ENCODE measurements at regions not wholly inside any gene's neighbourhood (a gene's known extent, or its start where the extent isn't known, plus 50 kb on each side); places are given as distances from the start of the nearest gene placed in this dataset.
"Not testable (repeated sequence)": the region's sequence is repeated elsewhere in the genome, so short reads cannot be mapped to it uniquely, and the experiment has no call there.

DNA sequence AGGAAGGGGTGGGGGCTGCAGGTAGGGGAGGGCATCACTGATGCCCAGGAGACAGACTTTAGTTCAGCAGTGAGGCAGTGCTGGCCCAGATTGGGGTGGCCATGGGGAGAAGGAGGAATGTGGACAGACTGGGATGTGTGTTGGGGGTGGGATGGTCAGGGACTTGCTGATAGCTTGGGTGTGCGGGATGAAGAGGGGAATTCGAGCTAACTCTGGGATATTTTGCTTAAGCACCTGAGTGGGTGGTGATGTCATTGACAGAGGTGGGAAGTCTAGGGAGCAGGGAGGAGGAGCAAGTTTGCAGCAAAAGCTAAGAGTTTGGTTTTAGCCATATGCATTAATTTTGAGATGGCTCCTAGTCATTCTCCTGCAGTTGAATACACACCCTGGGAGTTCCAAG lies 207.5 kb downstream of the RPLP1 start:
- no peak for DNase-seq

DNA sequence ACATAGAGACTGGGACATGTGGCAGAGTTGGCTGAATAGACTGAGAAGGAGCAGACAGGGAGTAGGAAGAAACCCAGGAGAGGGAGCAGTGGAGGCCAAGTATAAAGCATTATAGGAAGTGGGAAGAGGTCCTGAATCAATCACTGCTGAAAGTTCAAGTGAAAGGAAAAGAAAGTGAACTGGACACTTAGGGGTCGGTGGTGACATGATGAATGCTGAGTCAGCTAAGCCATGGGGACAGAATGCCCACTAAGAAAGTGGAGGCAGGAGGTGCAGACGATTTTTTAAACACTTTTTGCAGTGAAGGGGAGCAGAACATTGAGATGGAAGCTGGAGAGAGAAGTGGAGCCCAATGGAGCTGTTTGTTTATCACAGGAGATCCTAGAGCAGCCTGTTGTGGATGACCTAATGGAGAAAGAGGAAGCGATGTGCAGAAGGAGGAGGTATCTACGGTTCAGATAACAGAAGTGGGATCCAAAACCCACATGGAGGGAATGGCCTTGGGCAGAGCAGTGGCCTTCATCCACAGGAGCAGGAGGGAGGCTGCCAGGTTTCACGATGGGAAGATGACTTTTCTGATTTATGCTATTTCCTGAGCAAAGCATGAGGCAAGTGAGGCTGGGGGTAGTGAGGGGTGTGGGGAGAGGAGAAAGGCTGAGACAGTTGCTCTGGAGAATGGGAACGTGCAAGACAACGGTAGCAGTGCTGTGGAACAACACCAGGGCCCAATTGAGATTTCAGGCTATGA lies 208.2 kb downstream of the RPLP1 start:
- no peak for DNase-seq

DNA sequence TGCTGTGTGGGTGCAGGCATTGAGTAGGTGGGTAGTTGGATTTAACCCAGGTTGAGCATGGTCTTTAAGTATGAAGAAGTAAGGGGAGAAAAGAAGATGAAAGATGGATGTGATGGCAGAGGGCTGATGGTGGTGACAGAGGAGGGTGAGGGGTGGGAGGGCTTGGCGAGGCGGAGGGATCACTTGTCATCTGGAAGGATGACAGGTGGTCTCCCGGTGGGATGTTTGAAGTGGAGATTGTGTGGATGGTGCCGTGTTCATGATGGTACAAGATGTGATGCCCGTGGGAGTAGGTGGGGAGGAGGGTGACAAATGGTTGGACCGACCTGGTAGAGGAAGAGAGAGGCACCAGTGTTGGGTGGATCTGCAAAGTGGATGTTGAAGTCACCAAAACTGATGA lies 208.8 kb downstream of the RPLP1 start:
- no peak for DNase-seq

DNA sequence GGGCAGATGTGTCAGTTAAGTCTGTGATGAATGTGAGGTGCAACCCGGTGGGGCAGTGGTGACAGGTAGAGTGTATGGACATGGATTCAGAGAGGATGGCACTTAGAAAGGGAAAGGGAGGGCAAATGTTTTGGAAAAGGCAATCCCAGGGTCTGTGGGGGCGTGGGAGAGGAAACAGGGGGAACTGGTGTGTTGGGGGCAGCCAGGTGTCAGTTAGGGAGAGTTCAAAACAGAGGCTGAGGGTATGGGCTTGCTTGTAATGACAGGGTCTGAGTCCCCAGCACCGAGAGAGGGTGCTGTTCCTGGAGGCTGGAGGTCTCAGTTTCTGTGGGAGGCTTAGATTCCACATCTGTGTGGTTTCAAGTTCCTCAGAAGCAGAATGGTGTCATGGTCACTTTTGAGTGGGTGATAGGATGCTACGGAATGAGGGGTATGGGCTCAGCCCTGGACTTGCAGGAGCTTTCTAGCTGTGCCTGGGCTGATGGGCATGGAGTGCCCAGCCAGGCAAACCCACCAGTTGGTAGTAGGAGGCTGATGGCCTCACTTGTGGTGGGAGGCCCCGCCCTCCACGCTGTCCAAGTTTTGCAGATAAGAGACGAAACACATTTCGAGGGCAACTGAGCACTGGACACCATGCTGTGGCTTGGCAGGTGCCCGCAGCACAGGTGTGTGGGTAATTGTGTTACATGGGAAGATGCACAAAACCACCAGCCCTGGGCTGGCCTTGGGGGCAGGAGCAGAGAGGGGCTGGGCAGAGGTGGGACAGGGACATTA lies 209.4 kb downstream of the RPLP1 start:
- no peak for DNase-seq

DNA sequence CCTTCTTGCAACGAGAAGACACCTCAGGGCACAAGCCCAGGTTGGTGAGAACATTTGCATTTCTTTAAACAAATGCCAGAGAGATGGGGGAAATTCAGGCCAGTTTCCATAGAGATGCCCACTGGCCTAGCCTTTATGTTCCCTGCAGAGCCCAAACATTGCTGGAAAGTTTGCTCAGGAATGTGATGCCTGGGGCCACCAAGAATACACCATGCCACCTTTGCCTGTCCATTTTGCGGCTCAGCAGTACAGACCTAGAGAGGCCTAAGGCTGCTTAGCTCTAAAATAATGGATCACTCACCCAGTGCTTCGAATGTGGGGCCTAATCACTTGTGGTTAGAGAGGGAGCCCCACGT lies 210.0 kb downstream of the RPLP1 start:
- DNase-seq: no peak

DNA sequence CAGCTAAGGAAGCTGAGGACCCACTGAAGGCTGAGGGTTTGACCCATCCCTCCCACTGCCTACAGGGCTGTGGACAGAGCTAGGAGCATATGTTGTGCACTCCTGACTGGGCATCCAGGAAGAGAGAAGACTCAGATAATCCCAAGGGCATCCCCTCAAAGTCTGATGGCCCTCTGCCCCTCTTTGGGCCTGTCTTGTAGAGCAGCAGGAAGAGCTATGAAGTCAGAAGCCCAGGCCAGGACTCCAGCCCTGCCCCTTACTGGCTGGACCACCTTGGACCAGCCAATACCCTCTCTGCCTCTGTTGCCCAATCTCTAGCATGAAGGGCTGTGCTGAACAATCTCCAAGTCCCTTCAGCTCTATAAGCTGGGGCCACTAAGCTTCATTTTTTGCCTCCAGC lies 210.8 kb downstream of the RPLP1 start:
- no peak for DNase-seq

DNA sequence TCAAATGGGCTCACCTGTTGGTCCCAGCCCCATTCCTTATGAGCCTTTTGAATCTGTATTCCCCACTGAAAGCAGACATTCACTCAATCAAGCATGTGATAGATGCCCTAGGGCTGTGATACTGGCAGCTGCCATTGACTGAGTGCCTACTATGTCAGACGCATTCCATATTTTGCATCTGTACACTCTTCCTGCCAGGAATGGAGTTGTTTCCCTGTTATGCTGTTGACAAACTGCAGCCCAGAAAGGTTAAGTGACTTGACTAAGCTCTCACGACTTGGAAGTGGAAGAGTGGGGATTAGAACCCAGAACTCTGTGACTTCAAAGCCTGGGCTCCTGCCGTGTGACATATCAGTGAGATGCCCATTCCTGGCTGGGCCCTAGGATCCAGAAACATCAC lies 211.4 kb downstream of the RPLP1 start:
- DNase-seq: no peak

DNA sequence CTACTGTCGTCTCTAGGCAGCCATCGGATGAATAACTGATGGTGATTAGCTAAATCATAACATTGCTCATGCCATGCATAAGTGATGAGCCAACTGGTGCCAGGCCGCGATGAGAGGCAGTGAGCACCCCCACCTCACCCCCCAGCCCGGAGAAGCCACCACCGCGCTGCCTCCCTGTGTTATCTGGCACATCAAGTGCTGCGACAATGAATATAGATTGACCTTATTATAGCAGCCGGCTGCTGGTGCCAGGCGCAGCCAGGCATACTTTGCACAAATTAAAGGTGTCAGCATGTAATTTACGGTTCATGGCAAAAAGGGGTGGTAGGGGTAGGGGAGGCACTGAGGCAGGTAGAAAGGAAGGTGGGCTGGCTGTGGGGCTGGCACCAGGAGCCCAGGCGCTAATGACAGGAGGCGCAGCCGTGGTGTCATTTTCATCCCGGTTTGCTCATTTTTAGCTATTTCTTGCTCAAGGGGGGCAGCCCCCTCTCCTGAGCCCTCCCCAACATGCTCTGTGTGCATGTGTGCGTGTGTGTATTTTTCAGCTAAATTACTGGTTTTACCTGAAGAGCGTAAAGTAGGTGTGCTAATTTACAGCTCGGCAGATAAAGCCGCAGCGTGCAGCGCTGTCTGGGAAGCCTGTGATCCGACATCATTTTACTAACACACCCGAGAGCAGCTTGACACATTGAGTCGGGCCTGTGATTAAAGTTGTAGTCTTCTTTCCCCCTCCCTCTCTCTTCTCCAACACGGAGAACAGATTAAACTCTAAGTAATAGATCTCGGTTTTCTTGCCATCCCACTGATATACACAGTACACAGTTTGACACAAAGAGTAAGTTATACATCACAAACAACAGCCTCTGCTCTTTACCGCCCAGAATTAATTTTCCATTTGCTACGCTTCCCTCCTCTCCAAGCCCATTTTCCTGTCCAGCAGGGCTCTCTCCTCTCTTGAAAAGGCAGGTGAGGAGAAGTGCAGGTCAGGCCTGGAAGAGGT lies 212.3 kb downstream of the RPLP1 start:
- peak; percentile 94 for DNase-seq

DNA sequence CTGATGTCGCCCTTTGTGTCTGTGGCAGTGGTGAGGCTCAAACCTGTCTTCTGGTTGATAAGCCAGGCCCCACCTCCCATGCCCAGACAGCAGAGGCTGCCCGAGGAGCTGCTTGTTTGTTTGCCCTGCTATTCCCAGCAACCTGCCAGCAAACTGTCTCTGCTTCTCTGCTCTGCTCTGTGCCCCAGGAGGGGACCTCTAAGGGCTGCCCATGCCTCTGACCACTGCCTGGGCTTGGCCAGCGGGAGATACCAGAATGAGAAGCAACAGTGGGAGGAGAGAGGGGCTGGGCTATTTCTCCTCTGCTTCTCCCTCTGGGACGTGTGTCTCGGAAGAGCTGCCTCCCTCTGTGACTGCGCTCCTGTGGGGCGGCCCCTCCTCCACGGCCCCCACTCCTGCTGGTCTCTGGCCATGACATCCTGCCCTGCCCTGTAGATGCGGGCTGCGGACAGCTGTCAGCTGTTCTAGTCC lies 213.1 kb downstream of the RPLP1 start:
- DNase-seq: no peak

DNA sequence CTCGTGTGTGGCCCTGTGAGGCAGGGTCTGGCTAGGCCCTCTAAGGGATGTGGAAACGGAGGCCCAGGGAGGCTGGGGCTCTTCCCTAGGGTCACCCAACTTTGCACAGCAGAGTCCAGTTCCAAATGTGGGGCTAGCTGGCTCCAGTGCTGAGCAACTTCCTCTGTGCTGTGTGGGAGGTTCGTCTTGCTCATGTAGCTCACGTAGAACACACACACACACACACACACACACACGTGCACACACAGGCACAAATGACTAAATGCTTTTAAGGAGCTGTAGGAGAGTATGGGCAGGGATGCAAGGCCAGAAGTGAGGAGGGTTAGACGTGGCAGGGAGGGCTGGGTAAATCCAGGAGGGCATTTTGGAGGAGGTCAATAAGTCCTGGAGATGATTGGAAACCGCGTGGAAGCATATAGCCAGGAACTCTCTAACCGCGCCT lies 213.8 kb downstream of the RPLP1 start:
- no peak for DNase-seq

DNA sequence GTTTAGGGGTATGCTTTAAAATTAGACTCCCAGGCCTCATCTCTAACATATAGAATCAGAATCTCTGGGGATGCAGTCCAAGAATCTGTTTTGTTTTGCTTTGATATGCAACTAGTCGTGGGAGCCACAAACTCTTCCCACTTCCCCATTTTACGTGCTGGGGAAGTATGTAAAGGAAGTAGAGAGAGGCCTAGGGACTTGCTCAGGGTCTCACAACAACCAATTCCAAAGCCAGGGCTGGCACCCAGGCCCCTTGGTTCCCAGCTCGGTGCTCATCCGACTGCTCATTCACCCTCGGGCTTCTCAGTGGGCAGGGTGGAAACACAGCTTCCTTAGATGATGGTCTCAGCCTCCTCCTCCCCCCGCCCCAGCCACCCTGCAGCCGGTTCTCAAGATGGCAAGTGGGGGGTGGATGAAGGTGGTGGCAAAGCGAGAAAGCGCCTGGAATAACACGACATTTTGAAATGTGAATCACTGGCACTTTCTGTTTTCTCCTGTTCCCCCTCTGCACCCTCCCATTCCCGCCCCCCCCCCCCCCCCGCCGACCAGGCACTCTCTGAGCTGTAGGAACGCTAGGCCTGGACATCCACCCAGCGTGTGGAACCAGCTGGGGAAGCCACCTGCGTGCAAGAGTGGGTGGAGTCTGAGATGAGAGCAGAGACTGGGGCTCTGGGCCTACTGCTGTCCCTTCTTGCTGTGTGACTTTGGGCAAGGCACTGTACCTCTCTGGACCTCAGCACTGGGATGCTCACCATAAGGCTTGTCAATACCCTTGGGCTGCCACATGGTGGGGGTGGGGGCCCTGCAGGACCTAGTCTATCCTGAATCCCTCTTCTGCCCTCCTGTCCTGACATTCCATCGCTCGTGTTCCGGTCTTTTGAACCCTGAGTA lies 214.5 kb downstream of the RPLP1 start:
- no peak for DNase-seq

DNA sequence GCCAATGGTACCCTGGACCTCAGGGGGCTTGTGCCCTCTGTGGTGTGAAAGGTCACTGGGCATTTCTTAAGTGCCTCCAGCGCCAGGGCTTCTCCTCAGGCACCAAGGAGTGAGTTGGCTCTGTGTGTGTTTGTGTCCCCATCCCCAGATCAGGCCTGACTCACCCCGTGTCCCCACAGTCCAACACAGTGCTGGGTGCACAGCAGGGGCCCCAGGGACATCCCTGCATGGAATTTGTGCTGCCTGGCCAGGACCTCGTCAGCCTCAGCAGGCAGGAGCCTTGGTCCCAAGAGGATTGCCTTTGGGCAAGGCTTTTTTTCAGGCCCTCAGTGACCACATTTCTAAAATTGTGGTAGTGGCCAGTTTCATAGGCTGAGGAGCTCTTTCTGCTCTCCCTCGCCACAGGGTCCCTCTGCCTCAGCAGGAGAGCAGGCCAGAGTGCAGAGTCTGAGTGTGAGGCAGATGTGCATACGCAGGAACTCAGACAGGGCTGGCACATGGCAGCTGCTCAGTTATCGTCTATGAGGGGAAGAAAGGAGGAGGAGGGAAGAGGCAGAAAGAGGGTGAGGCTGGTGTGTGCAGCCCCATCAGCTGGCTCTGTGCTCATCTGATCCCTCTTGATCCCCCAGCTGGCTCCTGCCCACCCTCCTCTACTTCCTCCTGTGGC lies 215.6 kb downstream of the RPLP1 start:
- no peak for DNase-seq

DNA sequence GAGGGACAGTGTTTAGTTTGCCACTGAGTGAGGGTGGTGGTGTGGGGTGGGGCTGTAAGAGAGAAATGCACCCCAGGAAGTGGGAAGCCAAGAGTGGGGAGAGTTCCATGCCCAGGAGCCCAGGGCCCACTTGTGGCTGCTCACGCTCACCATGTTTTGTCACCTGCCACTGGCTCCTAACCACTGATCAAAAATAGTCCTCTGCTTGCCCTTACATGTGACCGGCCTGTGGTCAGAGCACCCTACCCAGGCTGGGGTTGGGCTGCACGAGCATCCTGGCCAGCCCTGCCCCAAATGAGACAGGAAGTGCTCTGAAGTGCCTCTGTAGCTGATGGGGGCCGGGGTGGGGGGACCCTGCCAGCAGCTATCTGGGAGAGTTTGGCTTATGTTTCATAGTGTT lies 216.3 kb downstream of the RPLP1 start:
- no peak for DNase-seq

DNA sequence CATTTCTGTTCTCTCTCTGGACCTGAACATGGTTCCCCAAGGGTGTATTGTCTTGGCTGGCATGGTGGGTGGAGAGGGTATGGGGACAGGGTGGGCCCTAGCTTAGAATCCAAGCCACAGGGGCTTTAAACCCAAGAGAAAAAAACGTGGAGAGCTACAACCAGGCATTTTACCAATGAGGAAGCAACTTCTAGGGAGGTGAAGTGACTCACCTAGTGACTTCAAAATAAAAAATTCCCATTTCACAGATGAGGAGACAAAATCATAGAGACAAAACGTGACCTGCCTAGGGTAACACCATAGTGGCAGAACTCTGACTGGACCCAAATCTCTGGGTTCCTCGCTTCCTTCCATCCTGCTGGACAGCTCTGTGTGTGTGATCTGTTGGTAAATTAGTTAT lies 216.8 kb downstream of the RPLP1 start:
- no peak for DNase-seq

DNA sequence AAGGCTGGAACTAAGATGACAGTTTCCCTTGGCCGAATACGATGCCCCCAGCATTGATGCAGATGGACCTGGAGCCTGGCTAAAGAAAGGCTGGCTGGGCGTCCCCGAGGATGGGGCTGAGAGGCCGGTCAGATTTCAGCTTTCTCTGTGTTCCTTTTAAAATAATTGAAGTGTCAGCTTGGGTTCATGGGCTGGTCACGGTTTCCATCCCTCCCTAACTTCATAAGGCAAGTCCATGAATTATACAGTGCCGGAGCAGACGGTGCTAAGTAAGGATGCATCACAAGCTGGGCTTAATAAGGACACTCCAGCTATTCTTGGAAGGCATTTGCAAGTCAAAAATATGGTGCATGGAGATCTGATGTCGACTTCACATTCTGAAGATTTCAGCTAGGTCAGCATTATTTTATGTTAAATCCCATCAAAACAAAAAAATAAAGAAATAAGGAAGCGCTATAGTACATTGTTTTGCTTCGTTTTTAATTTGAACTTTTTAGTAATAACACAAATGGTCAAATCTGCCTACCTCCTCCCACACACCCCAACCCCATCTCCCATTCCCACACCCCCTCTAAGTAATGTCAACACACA lies 220.8 kb downstream of the RPLP1 start:
- DNase-seq: no peak

DNA sequence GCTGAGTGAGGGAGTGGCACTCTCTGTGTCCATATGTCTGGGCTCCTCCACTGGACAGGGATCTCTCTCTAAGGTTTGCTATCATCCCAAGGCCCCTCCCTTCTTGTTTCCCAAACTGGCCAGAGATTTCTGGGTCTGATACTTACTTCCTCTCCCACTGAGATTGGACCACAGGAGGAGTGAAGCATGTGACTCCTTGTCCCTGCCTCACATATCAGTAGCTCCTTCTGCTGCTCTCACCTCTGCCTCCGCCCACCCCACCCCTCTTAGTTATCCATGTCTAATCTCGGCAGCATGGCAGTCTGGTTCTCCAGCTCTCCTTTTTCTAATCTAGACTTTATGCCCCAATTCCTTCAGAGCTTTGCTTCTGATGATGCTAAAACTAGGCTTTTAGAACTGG lies 223.1 kb downstream of the RPLP1 start:
- no peak for DNase-seq

DNA sequence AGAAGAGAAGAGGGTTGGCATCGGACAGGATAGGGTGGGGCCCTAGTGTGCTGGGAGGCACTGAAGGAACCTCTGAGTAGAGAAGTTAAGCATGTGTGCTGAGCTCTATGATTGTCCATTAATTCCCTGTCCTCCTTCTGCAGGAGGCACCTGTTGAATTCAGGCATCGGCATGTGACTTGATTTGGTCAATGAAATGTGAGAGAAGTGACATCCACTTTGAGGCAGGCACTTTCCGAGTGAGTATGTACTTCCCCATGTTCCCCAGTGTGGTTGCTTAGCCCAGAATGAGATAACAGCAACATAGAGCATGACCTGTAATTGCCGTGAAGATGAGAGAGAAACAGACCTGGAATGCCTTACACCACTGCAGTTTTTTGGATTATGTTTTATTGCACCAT lies 224.8 kb downstream of the RPLP1 start:
- no peak for DNase-seq

DNA sequence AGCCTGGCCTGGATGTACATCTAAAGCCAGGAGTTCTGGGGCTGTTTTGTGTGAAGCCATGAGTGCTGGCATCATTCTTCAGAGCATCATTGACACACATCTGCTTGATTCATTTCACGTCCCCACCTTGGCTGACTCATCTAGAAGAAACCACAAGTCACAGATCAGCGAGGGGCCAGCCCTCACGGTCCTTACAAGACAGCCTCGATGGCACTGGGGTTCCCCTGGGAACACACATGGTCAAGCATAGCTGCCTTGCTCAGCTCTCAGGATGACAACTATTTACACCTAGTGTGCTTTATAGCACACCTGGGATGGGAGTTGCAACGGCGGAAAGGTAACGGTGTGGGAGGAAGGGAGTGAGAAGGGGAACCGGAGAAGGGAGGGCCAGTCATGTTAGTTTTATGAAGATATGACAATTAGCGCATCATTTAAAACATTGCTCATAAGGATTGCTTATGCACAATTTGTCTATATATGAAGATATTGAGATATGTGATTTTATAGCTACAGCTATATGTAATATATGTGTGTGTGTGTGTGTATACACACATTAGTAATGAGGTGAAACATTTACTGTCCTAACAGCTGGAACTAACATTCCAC lies 227.1 kb downstream of the RPLP1 start:
- no peak for DNase-seq

DNA sequence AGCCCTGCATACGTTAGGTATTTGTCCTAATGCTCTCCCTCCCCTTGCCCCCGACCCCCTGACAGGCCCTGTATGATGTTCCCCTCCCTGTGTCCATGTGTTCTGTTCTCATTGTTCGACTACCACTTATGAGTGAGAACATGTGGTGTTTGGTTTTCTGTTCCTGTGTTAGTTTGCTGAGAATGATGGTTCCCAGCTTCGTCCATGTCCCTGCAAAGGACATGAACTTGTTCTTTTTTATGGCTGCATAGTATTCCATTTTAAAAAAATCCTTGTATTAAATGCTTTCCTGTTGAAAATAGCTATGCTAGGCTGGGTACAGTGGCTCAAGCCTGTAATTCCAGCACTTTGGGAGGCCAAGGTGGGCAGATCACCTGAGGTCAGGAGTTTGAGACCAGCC lies 232.2 kb downstream of the RPLP1 start:
- not testable (repeated sequence) for DNase-seq

All from NCI-H2081 treated with DMSO at 0.1 percent for 48 hours (cell line).